IMR-90 (cell line): ENCODE measurements at regions not wholly inside any gene's neighbourhood (a gene's known extent, or its start where the extent isn't known, plus 50 kb on each side); places are given as distances from the start of the nearest gene placed in this dataset.

Experiments
- ATAC-seq: fragments of 200-7000 bp; cut with Tn5 transposase; 2 replicates; pipeline ENCODE4 v1.9.1; 2020; ENCODE audit warnings: low read depth, mild to moderate bottlenecking, moderate library complexity
- BruUV-seq: library from RNA; stranded (reverse); fragments of 400-500 nt; replicated peaks from 2 replicates; lab custom pipeline; 2021; lab: Mats Ljungman, UMichigan
- CTCF ChIA-PET: fragments of 300-600 bp; formaldehyde crosslinking; extraction: SDS; loops from one replicate; lab custom pipeline; 2021; ENCODE audit warnings: antibody characterized with exemption; lab: Yijun Ruan, JAX
- POLR2A ChIA-PET: fragments of 300-600 bp; sonication (Branson Sonifier 250); formaldehyde crosslinking; loops from one replicate; lab custom pipeline; 2022; ENCODE audit warnings: antibody characterized with exemption; ENCODE audit not compliant: unreplicated experiment; lab: Charles Lee
- DNase-seq: peaks from one replicate; pipeline ENCODE4 v3.0.0; 2013
- H2AFZ ChIP-seq: replicated peaks from 2 replicates; pipeline ENCODE3; 2013; ENCODE audit warnings: low read length, mild to moderate bottlenecking; ENCODE audit not compliant: poor library complexity
- H2AK5ac ChIP-seq: 2 replicates; pipeline ENCODE4 v1.6.1; 2013; ENCODE audit warnings: low read depth, low read length, inconsistent platforms
- H2AK9ac ChIP-seq: replicated peaks from 2 replicates; pipeline ENCODE3; 2013; ENCODE audit warnings: mild to moderate bottlenecking, low read depth, low read length, moderate library complexity; ENCODE audit not compliant: poor library complexity
- H2BK120ac ChIP-seq: 2 replicates; pipeline ENCODE4 v1.6.1; 2013; ENCODE audit warnings: low read depth, low read length, inconsistent platforms
- H2BK15ac ChIP-seq: 3 replicates; pipeline ENCODE4 v1.6.1; 2013; ENCODE audit warnings: low read depth, low read length, inconsistent platforms
- H2BK20ac ChIP-seq: 2 replicates; pipeline ENCODE4 v1.6.1; 2013; ENCODE audit warnings: low read depth, mild to moderate bottlenecking, inconsistent platforms, low read length, moderate library complexity
- H2BK5ac ChIP-seq: 2 replicates; pipeline ENCODE4 v1.6.1; 2013; ENCODE audit warnings: mild to moderate bottlenecking, low read depth, low read length, inconsistent platforms; ENCODE audit not compliant: poor library complexity, severe bottlenecking
- H3K14ac ChIP-seq: replicated peaks from 2 replicates; pipeline ENCODE4 v1.6.1; 2013; ENCODE audit warnings: low read depth, low read length, inconsistent platforms
- H3K18ac ChIP-seq: 2 replicates; pipeline ENCODE4 v1.6.1; 2013; ENCODE audit warnings: low read depth, low read length, control low read depth
- H3K23ac ChIP-seq: 2 replicates; pipeline ENCODE4 v1.6.1; 2013; ENCODE audit warnings: low read depth, low read length, inconsistent platforms
- H3K27ac ChIP-seq: 2 replicates; pipeline ENCODE4 v1.5.1; 2013; ENCODE audit warnings: mild to moderate bottlenecking, control low read depth, low read length; ENCODE audit not compliant: insufficient read depth
- H3K27me3 ChIP-seq: 2 replicates; pipeline ENCODE4 v1.6.1; 2013; ENCODE audit warnings: low read length; ENCODE audit not compliant: control insufficient read depth, insufficient read depth
- H3K36me3 ChIP-seq: 2 replicates; pipeline ENCODE4 v1.6.1; 2013; ENCODE audit warnings: low read length, mixed read lengths; ENCODE audit not compliant: control insufficient read depth, insufficient read depth
- H3K4ac ChIP-seq: 2 replicates; pipeline ENCODE4 v1.6.1; 2013; ENCODE audit warnings: low read depth, low read length, inconsistent platforms
- H3K4me1 ChIP-seq: 2 replicates; pipeline ENCODE4 v1.6.1; 2013; ENCODE audit warnings: low read length, mixed read lengths; ENCODE audit not compliant: control insufficient read depth, insufficient read depth
- H3K4me2 ChIP-seq: 2 replicates; pipeline ENCODE4 v1.6.1; 2013; ENCODE audit warnings: low read depth, mild to moderate bottlenecking, control low read depth, low read length, moderate library complexity
- H3K4me3 ChIP-seq: 2 replicates; pipeline ENCODE4 v1.5.1; 2013; ENCODE audit warnings: low read depth, mild to moderate bottlenecking, control low read depth, low read length, moderate library complexity; ENCODE audit not compliant: insufficient read depth
- H3K56ac ChIP-seq: 2 replicates; pipeline ENCODE4 v1.6.1; 2013; ENCODE audit warnings: low read length, inconsistent platforms; ENCODE audit not compliant: insufficient read depth; ENCODE audit errors: extremely low read depth
- H3K79me1 ChIP-seq, 2 experiments: 2 replicates each; pipeline ENCODE4 v1.6.1; 2013; ENCODE audit warnings: low read length in 2 of 2, inconsistent platforms in 1 of 2, low read depth in 1 of 2
- H3K9ac ChIP-seq: 2 replicates; pipeline ENCODE4 v1.6.1; 2013; ENCODE audit warnings: low read depth, low read length, control low read depth
- H3K9me1 ChIP-seq: 2 replicates; pipeline ENCODE4 v1.6.1; 2013; ENCODE audit warnings: low read length, inconsistent platforms; ENCODE audit not compliant: insufficient read depth
- H3K9me3 ChIP-seq: 2 replicates; pipeline ENCODE4 v1.6.1; 2013; ENCODE audit warnings: low read length; ENCODE audit not compliant: control insufficient read depth, insufficient read depth
- H4K20me1 ChIP-seq: 2 replicates; pipeline ENCODE4 v1.6.1; 2013; ENCODE audit warnings: low read length, inconsistent platforms; ENCODE audit not compliant: insufficient read depth
- H4K5ac ChIP-seq: 2 replicates; pipeline ENCODE4 v1.6.1; 2013; ENCODE audit warnings: mild to moderate bottlenecking, low read depth, low read length, control low read depth
- H4K8ac ChIP-seq, 2 experiments: 2 replicates each; pipeline ENCODE4 v1.6.1; 2013; ENCODE audit warnings: low read depth in 2 of 2, low read length in 2 of 2, control low read depth in 1 of 2, inconsistent platforms in 1 of 2
- H4K91ac ChIP-seq: 2 replicates; pipeline ENCODE4 v1.6.1; 2013; ENCODE audit warnings: low read depth, low read length, inconsistent platforms; ENCODE audit not compliant: insufficient read depth
- BHLHE40 ChIP-seq: fragments of 150-350 bp; IDR thresholded peaks from 2 replicates; pipeline ENCODE4 v1.6.1; 2016; ENCODE audit warnings: mild to moderate bottlenecking, low read depth, low read length
- CEBPB ChIP-seq: IDR thresholded peaks from 2 replicates; pipeline ENCODE4 v1.6.1; 2012; ENCODE audit warnings: low read depth, low read length, improper control_type of control experiment
- CHD1 ChIP-seq: IDR thresholded peaks from 2 replicates; pipeline ENCODE4 v1.6.1; 2012; ENCODE audit warnings: low read depth, low read length, improper control_type of control experiment
- FOS ChIP-seq: fragments of 150-350 bp; IDR thresholded peaks from 2 replicates; pipeline ENCODE4 v1.6.1; 2016; ENCODE audit warnings: low read depth, low read length
- MAFK ChIP-seq: IDR thresholded peaks from 2 replicates; pipeline ENCODE4 v1.6.1; 2012; ENCODE audit warnings: low read depth, low read length, improper control_type of control experiment
- MAZ ChIP-seq: IDR thresholded peaks from 2 replicates; pipeline ENCODE4 v1.6.1; 2012; ENCODE audit warnings: low read depth, mild to moderate bottlenecking, low read length, improper control_type of control experiment, moderate library complexity, borderline replicate concordance
- MXI1 ChIP-seq: IDR thresholded peaks from 2 replicates; pipeline ENCODE4 v1.6.1; 2012; ENCODE audit warnings: low read depth, mild to moderate bottlenecking, low read length, moderate library complexity, borderline replicate concordance
- NFE2L2 ChIP-seq: fragments of 150-350 bp; IDR thresholded peaks from 2 replicates; pipeline ENCODE4 v1.6.1; 2016; ENCODE audit warnings: low read depth, mild to moderate bottlenecking, low read length
- POLR2A ChIP-seq: IDR thresholded peaks from 2 replicates; pipeline ENCODE4 v1.6.1; 2012; ENCODE audit warnings: mild to moderate bottlenecking, low read depth, low read length
- RAD21 ChIP-seq: IDR thresholded peaks from 2 replicates; pipeline ENCODE4 v1.6.1; 2012; ENCODE audit warnings: low read length, improper control_type of control experiment
- RCOR1 ChIP-seq: IDR thresholded peaks from 2 replicates; pipeline ENCODE4 v1.6.1; 2012; ENCODE audit warnings: mild to moderate bottlenecking, low read length, improper control_type of control experiment; ENCODE audit not compliant: insufficient replicate concordance
- RFX5 ChIP-seq: IDR thresholded peaks from 2 replicates; pipeline ENCODE4 v1.8.0; 2012; ENCODE audit warnings: low read depth, mild to moderate bottlenecking, low read length, moderate library complexity
- SMC3 ChIP-seq: fragments of 150-350 bp; IDR thresholded peaks from 2 replicates; pipeline ENCODE4 v1.6.1; 2016; ENCODE audit warnings: low read depth, mild to moderate bottlenecking, antibody characterized with exemption, low read length, moderate library complexity
- WGBS, 2 experiments: methylation state at CpG; one replicate each; pipeline versions ENCODE4 v1.1.5 to v1.1.7; 2013; ENCODE audit warnings: missing lambda C conversion rate in 2 of 2; ENCODE audit not compliant: insufficient read length in 1 of 2; ENCODE audit errors: extremely low coverage in 2 of 2; 5-methylcytosine and 5-hydroxymethylcytosine counted together
- dilution Hi-C: fragments of 300-500 bp; cut with HindIII; formaldehyde crosslinking; loops from one replicate; pipeline ENCODE4 v1.14.3; 2018; ENCODE audit warnings: low sequenced_read_pairs; ENCODE audit not compliant: unreplicated experiment
- in situ Hi-C: fragments of 300-500 bp; cut with MboI; formaldehyde crosslinking; loops from 3 replicates; pipeline ENCODE4 v1.14.3; 2019; ENCODE audit warnings: low sequenced_read_pairs, inconsistent platforms, mixed read lengths
- intact Hi-C: fragments of 100-400 bp; cut with micrococcal nuclease; formaldehyde crosslinking; loops from 2 replicates; pipeline ENCODE4 v1.10.0; 2022
- TF ChIP-seq, protein P1 (sequence below): fragments of 150-350 bp; IDR thresholded peaks from 2 replicates; pipeline ENCODE4 v1.6.1; 2017; ENCODE audit warnings: mild to moderate bottlenecking, antibody characterized with exemption, low read length, low read depth
- TF ChIP-seq, protein P2 (sequence below): conservative IDR thresholded peaks from 2 replicates; pipeline ENCODE4 v1.5.1; 2012; ENCODE audit warnings: mild to moderate bottlenecking, low read depth, low read length, improper control_type of control experiment
- TF ChIP-seq, protein P3 (sequence below): fragments of 150-350 bp; IDR thresholded peaks from 2 replicates; pipeline ENCODE4 v1.6.1; 2016; ENCODE audit warnings: low read depth, mild to moderate bottlenecking, low read length, moderate library complexity, borderline replicate concordance

DNA sequence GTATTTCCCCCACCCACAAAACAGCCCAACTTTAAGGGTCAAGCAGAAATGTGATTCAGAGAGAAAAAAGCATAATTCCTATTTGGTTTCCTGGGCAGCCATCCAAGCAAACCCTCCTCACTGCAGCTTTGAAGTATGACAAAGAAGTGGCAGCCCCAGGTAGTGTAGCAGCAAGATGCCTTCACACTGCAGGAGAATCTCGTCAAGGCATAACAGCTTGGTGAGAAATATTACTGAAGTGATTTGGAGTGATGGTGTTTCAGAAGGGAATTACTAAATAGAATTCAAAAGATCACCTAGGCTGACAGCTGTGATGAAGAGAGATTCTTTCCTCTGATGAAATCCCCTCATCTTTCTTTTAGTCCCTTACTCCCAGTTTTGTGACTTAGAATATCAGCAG lies 173.9 kb downstream of the PYDC2 start:
- Histone ChIP-seq H2AK9ac (no peak overlapping the region), H3K18ac (no peak overlapping the region), H3K56ac (no peak overlapping the region), H3K4me1 (no peaks in the 10 kb centered on the region), H3K79me1 (no peaks in the 10 kb centered on the region), H3K27me3 (no peaks in the 10 kb centered on the region), H3K36me3 (no peaks in the 10 kb centered on the region), H4K20me1 (no peaks in the 10 kb centered on the region), H3K9ac (no peak overlapping the region), H3K9me1 (no peaks in the 10 kb centered on the region), H4K91ac (no peak overlapping the region), H3K4ac (no peak overlapping the region), H4K5ac (no peak overlapping the region), H2BK15ac (no peak overlapping the region), H3K4me2 (no peak overlapping the region), H3K14ac (no peak overlapping the region), H3K23ac (no peak overlapping the region), H3K9me3 (peaks cover 8% of the 10 kb centered on the region; the same call in 1 of the 2 replicates), H3K27ac (no peak overlapping the region), H2BK20ac (no peak overlapping the region), H2AFZ (no peak overlapping the region), H4K8ac (no peak overlapping the region), H2BK120ac (no peak overlapping the region), H3K4me3 (no peak overlapping the region), H2BK5ac (no peak overlapping the region), H2AK5ac (no peak overlapping the region)
- CTCF ChIA-PET = no interaction called here
- DNase-seq = no peak
- intact Hi-C loops = no loop called here
- TF ChIP-seq, protein P1, sequence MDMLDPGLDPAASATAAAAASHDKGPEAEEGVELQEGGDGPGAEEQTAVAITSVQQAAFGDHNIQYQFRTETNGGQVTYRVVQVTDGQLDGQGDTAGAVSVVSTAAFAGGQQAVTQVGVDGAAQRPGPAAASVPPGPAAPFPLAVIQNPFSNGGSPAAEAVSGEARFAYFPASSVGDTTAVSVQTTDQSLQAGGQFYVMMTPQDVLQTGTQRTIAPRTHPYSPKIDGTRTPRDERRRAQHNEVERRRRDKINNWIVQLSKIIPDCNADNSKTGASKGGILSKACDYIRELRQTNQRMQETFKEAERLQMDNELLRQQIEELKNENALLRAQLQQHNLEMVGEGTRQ = no peak
- TF ChIP-seq CHD1 (no peak), RFX5 (no peak), BHLHE40 (no peak), NFE2L2 (no peak), RCOR1 (no peak), MAFK (no peak), MXI1 (no peak), FOS (no peak), POLR2A (no peak), SMC3 (no peak), CEBPB (no peak), RAD21 (no peak), MAZ (no peak)
- TF ChIP-seq, protein P2, sequence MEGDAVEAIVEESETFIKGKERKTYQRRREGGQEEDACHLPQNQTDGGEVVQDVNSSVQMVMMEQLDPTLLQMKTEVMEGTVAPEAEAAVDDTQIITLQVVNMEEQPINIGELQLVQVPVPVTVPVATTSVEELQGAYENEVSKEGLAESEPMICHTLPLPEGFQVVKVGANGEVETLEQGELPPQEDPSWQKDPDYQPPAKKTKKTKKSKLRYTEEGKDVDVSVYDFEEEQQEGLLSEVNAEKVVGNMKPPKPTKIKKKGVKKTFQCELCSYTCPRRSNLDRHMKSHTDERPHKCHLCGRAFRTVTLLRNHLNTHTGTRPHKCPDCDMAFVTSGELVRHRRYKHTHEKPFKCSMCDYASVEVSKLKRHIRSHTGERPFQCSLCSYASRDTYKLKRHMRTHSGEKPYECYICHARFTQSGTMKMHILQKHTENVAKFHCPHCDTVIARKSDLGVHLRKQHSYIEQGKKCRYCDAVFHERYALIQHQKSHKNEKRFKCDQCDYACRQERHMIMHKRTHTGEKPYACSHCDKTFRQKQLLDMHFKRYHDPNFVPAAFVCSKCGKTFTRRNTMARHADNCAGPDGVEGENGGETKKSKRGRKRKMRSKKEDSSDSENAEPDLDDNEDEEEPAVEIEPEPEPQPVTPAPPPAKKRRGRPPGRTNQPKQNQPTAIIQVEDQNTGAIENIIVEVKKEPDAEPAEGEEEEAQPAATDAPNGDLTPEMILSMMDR = no peak
- TF ChIP-seq, protein P3, sequence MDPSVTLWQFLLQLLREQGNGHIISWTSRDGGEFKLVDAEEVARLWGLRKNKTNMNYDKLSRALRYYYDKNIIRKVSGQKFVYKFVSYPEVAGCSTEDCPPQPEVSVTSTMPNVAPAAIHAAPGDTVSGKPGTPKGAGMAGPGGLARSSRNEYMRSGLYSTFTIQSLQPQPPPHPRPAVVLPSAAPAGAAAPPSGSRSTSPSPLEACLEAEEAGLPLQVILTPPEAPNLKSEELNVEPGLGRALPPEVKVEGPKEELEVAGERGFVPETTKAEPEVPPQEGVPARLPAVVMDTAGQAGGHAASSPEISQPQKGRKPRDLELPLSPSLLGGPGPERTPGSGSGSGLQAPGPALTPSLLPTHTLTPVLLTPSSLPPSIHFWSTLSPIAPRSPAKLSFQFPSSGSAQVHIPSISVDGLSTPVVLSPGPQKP = no peak
- no peak for ATAC-seq
- POLR2A ChIA-PET = no interaction called here
- no TSS peak for BruUV-seq
- WGBS, 2 experiments = no CpG with 5 or more reads among the region's 1 CpG
- dilution Hi-C loops = no loop called here
- in situ Hi-C loops = no loop called here
